ENCODE measurements at regions not wholly inside any gene's neighbourhood (a gene's known extent, or its start where the extent isn't known, plus 50 kb on each side); places are given as distances from the start of the nearest gene placed in this dataset.

- TF ChIP-seq REST (IDR thresholded peaks at IDR 0.05; ENCODE audit: insufficient read depth in 1 of 2, low read depth in 2 of 2, low read length in 2 of 2) (no peak), POLR2AphosphoS5 (IDR thresholded peaks at IDR 0.05; ENCODE audit: low read depth, low read length) (no peak)
Measured at GRCh38 chr10:33674491-33674890, 340.0 kb upstream of the NRP1 start.

Data from PFSK-1 (cell line).